ENCODE measurements at regions not wholly inside any gene's neighbourhood (a gene's known extent, or its start where the extent isn't known, plus 50 kb on each side); places are given as distances from the start of the nearest gene placed in this dataset.
"Not testable (repeated sequence)": the region's sequence is repeated elsewhere in the genome, so short reads cannot be mapped to it uniquely, and the experiment has no call there.

DNA sequence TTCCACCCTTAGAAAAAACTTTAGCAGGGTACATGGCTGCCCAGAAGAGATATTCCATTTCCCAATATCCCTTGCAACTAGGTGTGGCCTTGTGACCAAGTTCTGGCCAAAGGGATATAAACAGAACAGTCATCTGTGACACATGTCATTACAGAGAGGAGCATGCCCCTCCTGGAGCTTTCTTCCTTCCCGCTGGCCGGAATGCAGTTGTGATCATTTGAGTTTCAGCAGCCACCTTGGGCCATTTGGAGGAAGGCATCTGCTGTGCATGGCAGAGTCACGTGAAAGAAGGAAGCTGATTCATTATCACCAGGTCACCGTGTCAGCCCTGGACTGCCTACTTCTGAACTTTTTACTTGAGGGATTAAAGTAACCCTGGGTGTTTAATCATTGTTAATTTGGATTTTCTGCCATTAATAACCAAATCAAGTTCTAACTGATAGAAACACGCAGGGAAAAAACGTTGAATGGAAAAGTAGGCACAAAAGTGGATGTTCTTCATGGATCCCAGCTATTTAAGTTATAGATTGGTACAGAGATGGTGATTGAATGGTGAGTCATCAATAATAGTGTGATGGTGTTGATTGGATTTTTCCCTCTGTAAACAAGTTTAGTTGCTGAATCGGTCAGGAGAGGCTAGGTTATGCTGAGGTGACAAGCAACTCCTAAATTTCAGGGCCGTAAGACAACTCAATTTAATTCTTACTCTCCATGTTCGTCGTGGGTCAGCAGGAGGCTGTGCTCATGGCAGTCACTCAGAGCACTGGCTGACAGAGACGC, 80.7 kb upstream of the CCDC167 start:
- DNase-seq: no peak

DNA sequence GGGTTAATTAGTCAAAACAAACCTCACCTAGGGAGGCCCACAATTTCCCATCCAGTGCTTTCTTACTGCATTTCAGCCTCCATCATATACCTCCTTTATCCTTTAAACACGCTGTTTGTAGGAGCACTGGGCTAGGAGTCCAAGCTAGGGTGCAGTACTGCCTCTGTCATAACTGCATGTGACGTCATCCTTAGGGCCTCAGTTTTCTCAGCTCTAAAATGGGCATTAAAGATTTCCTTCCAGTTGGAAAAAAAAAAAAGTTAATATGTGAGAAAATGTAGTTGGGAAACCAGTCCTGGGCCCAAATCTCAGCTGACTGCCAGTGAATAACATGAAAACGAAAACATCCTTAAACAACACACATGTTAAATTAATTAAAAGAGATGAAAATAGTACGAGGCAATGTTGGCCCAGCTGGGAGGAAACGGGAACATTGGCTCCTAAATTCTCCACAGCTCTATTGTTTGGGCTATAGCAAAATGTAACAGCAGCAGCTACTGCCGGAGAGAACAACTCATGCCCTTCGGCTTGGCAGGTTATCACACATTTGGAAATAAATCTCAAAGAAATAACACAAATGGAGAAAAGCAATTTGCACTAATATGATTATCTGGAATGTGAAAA, 79.9 kb upstream of the CCDC167 start:
- no peak for DNase-seq

DNA sequence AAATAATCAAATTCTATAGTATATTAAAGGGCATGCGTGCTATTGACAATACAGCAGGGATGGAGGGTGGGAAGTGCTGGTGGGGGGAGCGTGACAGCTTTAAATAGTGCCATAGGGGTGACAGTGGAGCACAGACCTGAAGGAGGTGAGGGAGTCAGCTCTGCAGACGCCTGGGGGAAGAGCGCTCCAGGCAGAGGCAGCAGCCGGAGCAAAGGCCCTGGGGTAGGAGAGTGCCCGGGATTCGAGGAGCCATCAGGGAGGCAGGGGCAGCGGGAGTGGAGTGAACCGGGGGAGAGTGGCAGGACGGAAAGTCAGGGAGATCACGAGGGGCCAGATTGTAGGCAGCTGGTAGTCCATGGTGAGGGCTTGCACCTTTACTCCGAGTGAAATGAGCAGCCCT, 78.4 kb upstream of the CCDC167 start:
- no peak for DNase-seq

DNA sequence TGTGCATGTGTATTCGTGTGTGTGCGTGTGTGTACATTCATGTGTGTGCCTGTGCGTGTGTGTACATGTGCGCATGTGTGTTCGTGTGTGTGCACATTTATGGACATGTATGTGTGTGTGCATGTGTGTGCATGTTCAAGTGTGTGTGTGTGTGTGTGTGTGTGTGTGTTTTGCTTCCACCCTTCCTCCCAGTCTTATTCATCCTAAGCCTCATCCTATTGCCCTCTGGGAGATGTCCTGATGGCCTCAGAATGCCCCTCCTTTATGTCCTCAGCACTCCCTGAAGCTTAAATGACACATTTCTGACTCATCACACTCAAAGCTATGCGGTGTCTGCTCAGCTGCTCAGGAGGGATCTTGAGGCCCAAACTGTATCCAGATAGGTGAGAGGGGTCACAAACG, 76.6 kb upstream of the CCDC167 start:
- DNase-seq: no peak

DNA sequence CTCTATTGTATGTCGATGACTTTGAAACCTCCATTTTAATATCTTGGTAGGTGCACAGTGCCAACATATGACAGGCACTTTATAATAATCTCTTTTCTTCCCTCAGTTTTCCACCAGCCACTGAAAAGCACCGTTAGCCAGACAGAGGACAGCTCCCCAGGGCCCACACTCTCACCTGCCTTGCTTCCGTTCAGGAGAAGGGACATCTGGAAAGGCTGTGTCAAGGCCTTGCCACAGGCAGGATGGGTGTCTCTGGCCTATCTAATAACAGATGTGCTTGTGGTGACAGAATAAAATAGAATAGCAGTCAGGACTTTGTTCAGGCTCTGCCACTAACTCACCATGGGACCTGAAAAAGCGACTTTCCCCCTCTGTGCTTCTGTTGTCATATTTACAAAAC, 75.5 kb upstream of the CCDC167 start:
- DNase-seq: no peak

DNA sequence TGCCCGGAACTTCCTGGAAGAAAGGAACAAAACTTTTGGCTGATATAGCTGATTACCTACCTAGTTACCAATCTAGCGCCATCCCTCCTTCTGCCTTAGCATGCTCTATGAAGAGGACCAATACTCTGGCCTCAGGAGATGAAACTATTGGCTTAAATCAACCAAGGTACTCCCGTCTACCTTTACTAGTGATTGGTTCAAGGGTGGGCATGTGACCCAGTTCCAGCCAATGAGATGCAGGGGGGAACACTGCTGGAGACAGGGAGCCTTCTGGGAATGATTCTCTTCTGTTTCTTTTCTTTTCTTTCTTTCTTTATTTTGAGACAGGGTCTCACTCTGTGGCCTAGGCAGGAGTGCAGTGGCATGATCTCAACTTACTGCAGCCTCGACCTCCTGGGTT, 72.6 kb upstream of the CCDC167 start:
- DNase-seq: no peak

DNA sequence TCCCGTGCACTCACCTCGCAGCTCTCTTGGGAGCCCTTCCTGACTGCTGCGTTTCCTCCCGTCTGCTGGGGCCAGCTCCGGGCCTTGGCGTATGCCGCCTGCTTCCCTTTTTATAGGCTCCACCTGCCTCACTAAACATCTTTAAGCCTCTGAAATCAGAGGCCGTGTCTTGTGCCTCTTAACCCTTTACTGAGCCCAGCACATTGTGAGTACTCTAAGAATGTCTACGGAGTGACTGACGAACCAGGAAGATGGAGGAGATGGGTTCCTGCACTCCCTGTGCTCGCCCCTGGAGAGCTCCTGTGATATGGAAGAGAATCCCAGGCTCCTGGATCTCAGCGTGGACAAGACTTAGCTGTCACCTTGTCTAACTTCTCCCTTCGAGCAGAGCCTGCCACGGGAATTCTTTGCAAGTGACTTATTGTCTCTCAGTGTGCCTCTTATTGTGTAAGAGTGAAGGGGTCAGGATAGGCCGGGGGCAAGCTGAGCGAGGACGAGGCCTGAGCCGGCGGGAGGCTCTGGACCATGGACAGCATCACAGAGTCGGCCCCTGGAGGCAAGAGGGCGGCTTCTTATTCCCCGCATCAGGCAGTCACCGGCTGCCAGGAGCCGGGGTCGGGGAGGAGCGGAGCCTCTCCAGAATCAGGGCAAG, 70.9 kb upstream of the CCDC167 start:
- no peak for DNase-seq

DNA sequence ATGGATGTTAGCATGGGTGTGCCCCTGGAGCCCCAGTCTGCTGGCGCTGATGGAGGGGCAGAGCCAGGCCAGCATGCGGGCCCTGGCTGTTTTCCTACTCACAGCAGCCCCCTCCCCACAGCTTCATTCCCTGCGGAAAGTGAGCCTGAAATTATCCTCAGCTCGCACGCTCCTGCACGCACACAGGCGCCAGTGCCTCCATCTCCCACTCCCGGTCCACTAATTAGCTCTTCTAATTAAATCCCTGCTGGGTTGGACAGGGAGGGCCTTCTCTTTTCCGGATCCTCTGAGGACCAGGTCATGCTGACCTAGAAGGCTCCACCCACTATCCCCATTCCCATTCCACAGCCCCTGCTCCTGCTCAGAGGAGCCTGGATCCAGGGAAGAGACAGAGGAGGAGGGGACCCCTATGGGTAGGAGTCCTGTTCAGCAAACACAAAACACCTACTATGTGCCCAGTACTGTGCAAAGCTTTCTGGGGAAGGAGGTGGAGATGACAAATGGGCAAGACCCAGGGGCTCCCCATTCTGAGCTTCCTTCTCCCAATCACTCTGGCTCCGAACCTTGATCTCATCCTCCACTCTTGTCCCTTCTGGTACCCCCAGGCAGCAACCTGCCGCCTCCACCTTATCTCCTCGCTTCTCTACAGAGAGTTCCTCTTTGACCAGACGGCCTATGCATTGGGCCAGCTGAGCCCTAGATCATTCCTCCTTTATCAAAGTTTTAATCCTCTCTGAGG, 70.2 kb upstream of the CCDC167 start:
- DNase-seq: no peak

DNA sequence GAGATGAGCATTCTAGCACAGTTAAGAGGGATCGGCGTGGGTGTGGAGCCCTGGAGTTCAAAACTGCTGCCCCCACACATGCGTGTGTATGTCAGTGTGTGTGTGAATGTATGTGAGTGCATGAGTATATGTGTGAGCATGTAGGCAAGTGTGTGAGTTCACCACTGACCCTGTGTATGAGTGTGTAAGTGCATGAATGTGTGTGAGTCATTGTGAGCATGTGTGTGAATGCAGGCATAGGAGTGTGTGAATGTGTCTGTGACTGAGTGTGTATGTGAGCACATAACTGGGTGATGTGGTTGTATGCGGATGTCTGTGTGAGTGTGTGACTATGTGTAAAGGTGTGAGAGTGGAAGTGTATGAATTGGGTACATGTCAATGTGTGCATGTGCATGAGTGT, 69.6 kb upstream of the CCDC167 start:
- DNase-seq: no peak

DNA sequence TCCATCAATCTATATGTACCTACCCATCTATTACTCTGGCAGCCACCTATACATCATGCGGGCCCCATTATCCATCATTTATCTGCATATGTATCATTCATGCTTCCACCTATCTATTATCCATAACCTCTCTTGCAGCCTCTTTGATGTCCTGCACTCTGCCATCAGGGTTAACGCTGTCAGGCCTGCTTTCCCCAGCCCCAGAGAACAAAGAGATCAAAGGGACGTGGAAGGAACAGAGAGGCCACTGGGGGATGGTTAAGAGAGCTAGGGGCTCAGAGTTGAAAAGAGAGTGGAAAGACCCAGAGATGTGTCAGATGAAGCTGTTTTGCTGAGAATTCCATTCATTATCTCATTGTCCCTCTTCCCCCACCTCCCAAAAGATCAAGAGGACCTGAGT, 67.3 kb upstream of the CCDC167 start:
- DNase-seq: no peak

DNA sequence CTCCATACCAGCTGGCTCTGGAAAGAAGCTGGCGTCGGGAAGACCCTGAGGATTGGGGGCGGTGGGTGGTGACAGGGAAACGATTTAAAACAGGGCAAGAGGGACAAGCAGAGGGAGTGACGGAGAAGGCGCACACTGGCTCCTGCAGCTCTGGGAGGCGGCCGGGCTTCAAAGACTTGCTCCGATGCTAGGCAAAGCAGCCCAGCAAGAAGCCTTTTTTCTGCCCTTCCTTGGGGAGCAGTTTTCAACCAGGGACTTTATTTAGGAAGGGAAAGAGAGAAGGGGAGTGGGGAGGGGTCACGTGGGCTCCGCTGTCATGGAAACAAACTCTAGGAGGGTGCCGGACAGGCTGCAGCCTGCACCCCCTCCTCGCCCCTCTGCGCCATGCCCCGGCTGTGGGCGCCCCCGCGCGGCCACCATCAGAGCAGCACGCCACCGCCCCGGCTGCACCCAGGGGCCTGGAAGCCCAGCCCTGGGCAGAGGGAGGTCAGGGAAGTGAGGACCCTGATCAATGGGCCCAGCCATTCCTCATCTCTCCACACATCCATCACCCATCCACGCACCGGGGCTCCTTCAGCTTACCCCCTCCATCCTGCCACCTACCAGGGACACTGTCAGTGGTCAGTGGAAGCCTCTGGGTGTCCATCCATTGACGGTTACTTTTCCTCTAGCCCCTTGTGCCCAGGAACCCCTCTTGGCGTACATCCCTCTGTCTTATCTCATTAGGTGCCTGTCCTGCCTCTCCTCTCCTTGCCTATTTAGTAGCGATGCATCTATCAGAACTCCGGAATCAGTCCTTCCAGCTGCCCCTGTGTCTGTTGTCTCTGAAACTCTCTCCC, 66.6 kb upstream of the CCDC167 start:
- peak in 47 of 56 donors; percentile 18 to 80 (median 54) for DNase-seq

DNA sequence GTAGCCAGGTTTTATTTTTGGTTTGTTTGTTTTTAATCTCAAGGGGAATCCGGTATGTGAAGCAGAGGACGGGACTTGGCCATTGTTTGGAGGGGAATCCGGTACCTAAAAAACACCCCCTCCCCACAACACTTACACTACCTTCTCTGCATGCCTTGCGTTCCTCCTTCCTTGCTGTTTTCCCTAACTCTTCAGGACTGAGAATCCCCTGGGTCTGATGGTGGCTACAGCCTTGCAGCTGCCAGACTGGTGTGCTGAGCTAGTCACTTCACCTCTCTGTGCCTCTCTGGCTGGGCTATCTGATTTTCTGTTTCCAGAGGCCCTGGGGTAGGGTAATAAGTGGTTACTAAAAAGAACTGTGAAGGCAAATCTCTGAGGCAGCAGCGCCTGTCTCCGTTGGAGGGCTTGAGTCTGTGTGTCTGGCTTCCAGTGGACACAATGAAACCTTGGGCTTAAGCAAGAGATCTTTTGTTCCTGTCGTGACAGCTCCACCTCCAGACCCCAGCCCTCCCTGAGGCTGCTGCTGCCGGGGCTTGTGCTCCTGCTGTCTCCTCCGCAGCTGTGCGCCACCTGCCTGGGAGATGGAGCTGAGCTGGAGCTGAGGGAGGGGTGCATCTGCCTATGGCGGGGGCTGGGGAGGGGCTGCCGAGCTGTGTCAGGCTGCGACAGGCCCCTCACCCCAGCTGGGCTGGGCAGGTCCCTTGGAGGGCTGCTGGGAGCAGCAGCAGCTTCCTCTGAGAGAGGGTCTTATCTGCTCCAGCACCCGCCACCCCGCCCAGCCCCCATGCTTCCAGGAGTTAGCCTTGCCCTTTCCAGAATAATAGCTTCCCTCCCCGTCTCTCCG, 65.8 kb upstream of the CCDC167 start:
- DNase-seq: peak in 29 of 56 donors; percentile 13 to 64 (median 37)

DNA sequence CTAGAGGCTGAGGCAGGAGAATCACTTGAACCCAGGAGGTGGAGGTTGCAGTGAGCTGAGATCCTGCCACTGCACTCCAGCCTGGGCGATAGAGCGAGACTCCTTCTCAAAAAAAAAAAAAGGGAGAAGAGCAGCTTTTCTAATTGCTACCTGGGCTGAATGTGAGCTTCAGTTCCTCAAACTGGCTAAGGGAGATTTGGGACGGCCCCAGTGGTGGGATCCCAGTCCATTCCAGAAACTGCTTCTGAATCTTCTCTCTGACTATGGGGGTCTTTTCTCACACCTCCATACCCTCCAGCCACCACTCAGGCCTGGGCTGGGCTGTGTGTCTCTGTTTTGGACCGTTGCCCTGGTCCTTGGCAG, 63.2 kb upstream of the CCDC167 start:
- DNase-seq: not testable (repeated sequence)

DNA sequence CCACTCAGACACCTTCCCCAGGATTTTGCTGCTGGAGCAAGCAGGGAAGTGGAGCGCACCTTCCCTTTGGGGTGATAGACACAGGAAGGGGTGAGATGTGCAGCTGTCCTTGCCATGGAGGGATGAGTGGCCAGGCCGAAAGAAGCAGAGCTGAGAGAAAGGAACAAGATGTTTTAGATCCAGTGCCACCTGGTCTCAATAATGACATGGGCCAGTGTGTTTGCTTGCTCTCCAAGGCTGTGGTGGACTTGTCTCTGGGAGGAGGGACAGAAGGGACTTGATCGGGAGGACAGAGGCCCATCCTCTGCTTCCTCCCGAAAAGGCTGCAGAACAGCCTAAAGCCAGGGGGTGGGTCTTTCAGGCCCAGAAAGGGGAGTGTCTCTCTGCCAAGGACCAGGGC, 61.7 kb upstream of the CCDC167 start:
- DNase-seq: no peak

DNA sequence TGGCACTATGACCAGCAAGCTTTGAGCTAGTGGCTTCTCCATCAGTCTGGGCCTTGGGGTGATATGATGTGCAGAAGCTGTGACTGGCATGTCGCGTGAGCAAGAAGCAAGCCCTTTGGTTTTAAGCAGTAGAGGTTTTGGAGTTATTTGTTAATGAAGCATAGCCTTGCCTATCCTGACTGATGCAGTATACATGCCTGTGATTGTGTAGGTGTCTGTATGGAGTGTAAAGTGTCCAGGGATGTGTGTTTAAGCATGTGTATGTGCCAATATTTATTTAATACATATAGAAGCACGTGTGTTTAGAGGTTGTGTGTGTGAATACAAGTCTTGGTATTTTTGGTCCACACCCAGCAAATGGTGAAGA, 61.0 kb upstream of the CCDC167 start:
- no peak for DNase-seq

DNA sequence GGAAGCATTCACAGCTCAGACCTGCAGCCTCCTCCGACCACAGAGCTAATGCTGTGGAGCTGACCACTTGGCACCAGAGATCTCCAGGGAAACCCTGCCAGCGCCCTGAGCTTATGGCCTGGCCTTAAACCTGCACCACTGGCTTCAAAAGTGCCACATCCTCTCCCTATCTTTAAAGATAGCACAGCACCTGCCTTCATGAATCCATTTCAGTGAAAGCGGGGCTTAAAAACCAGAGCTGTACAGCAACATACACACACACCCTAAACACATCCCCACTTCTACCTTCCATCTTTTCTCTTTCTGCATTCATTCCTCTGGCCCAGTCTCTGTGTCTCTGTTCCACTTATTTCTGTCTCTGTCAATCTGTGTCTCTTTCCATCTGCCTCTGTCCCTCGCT, 59.8 kb upstream of the CCDC167 start:
- DNase-seq: peak in 1 of 56 donors; percentile 41

DNA sequence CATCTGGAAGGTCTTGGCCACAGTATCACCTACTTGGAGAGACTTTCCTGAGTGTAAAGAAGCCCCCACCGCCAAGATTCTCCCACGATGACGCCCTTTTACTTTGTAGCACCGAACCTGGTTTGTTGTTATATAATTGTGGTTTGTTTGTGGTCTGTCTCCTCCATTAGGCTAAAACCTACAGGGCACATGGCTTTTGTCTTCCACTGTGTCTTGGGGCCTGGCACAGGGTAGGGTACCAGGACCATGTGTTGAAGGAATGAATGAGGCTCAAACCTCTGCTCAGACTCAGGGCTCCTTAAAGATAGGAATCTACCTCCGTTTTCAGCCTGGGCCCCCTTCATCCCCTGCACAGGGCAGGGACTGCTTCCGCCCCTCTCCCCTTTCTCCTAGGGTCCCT, 59.4 kb upstream of the CCDC167 start:
- DNase-seq: no peak

DNA sequence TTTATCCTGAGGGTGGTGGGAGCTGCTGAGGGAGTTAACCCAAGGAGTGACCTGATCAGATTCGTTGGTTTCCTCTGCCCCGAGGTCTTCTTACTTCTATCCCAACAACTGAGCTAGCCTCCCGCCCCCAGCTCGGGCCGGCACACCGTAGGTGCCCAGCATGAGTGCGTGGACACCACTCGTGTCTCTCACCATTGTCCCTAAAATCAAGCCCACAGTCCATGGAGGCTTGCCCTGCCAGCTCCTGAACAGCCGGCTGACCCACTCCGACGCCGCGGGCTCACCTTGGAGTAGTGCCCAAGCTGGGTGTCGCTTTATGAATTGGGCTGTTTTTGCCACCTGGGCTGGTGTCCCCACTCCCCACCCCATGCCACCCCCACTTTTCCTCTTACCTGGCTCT, 59.0 kb upstream of the CCDC167 start:
- no peak for DNase-seq

DNA sequence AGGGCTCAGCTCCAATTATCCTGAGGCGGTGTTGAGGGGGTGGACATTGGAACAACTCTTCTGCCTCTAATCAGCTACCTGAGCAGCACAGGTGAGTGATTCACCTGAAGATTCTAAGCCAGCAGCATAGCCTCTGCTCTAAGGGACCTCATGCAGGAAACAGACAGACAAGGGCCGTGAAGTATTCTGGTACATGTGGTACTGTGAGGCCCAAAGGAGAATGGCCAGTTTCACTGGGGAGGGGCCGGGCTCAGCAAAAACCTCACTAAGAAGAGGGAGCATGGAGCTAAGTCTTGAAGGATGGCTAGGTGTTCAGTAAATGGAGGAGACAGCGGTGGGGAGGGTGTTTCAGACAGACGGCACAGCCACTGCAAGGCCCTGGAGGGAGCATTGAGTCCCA, 58.5 kb upstream of the CCDC167 start:
- no peak for DNase-seq

DNA sequence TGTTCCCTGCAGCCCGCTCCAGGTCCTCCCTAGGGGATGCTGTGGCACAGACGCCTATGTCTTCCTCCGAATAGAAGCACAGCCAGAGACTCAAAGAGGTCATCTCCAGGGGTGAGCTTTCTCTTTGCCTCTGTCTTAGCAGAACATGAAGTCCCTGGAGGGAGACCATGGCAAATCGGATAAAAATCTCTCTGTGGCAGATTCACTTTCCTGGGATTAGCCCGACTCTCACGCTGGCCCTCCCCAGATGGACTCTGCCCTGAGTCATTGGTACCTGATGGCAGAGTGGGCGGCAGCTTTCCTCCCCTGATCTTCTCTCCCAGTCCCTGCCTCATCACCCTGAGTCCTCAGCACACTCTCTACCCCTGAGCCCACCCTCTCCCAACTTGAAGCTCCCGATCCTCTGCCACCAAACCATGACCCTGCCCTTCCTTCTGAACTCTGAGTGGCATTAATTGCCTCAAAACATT, 58.0 kb upstream of the CCDC167 start:
- DNase-seq: no peak
